Epidermal melanocyte (primary cell): ENCODE measurements at regions not wholly inside any gene's neighbourhood (a gene's known extent, or its start where the extent isn't known, plus 50 kb on each side); places are given as distances from the start of the nearest gene placed in this dataset.
A peak's percentile ranks its signal among the peaks of the same experiment; 100 is the strongest.
"Not testable (repeated sequence)": the region's sequence is repeated elsewhere in the genome, so short reads cannot be mapped to it uniquely, and the experiment has no call there.

Source experiments
- DNase-seq: peaks from one replicate; pipeline ENCODE4 v3.0.0; 2011; ENCODE audit warnings: low spot score; ENCODE audit not compliant: insufficient read length

GRCh38 chr2:91742973-91743490 lies 3051.6 kb downstream of the RPIA start:
- DNase-seq: not testable (repeated sequence)

GRCh38 chr2:91743910-91744309 lies 3052.4 kb downstream of the RPIA start:
- DNase-seq: not testable (repeated sequence)

- DNase-seq: not testable (repeated sequence)
Measured at GRCh38 chr2:91744700-91745141, 3053.2 kb downstream of the RPIA start.

GRCh38 chr2:91748902-91749301 lies 3057.4 kb downstream of the RPIA start:
- DNase-seq: no peak

- DNase-seq: not testable (repeated sequence)
Measured at GRCh38 chr2:91749665-91750064, 3058.2 kb downstream of the RPIA start.

GRCh38 chr2:91759361-91759941 lies 3068.0 kb downstream of the RPIA start:
- not testable (repeated sequence) for DNase-seq

- not testable (repeated sequence) for DNase-seq
Measured at GRCh38 chr2:91760672-91761071, 3069.2 kb downstream of the RPIA start.

- not testable (repeated sequence) for DNase-seq
Measured at GRCh38 chr2:91762312-91762711, 3070.8 kb downstream of the RPIA start.

- DNase-seq: not testable (repeated sequence)
Measured at GRCh38 chr2:91763710-91764109, 3072.2 kb downstream of the RPIA start.

- not testable (repeated sequence) for DNase-seq
Measured at GRCh38 chr2:91764581-91765002, 3073.1 kb downstream of the RPIA start.

- DNase-seq: not testable (repeated sequence)
Measured at GRCh38 chr2:91765018-91765754, 3073.7 kb downstream of the RPIA start.

- peak; percentile 18 for DNase-seq
Measured at GRCh38 chr2:91766349-91767048, 3075.0 kb downstream of the RPIA start.

GRCh38 chr2:91768301-91768700 lies 3076.8 kb downstream of the RPIA start:
- DNase-seq: not testable (repeated sequence)

- DNase-seq: not testable (repeated sequence)
Measured at GRCh38 chr2:91768997-91769396, 3077.5 kb downstream of the RPIA start.

GRCh38 chr2:91770046-91770575 lies 3078.6 kb downstream of the RPIA start:
- not testable (repeated sequence) for DNase-seq

- not testable (repeated sequence) for DNase-seq
Measured at GRCh38 chr2:91771604-91772003, 3080.1 kb downstream of the RPIA start.

- DNase-seq: not testable (repeated sequence)
Measured at GRCh38 chr2:91772240-91772937, 3080.9 kb downstream of the RPIA start.

- not testable (repeated sequence) for DNase-seq
Measured at GRCh38 chr2:91773810-91774209, 3082.3 kb downstream of the RPIA start.

- DNase-seq: not testable (repeated sequence)
Measured at GRCh38 chr2:91775193-91775592, 3083.7 kb downstream of the RPIA start.

GRCh38 chr2:91780324-91780723 lies 3088.9 kb downstream of the RPIA start:
- DNase-seq: not testable (repeated sequence)

GRCh38 chr2:91809391-91809790 lies 3061.8 kb upstream of the TEKT4 start:
- not testable (repeated sequence) for DNase-seq
